ENCODE measurements at regions not wholly inside any gene's neighbourhood (a gene's known extent, or its start where the extent isn't known, plus 50 kb on each side); places are given as distances from the start of the nearest gene placed in this dataset.
"Not testable (repeated sequence)": the region's sequence is repeated elsewhere in the genome, so short reads cannot be mapped to it uniquely, and the experiment has no call there.

DNA sequence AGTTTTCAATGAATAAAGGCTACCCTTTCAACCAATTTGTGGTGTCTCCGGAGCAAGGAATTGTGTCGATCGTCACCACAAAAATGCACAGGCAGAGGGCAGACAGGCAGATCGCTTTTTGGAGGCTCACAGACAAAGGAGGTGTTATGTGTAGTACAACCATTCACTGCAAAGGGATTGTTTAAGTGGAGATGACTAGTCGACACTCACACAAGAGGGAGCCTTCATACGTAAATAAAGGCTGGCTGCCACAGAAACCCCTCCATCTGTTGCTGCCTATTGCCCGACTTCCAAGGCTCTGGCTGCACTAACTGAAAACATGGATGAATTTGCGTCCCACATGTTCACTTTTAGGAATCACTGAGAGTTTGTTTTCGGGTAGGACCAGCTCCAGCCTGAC lies 281.1 kb downstream of the NKX6-1 start:
- DNase-seq = no peak

DNA sequence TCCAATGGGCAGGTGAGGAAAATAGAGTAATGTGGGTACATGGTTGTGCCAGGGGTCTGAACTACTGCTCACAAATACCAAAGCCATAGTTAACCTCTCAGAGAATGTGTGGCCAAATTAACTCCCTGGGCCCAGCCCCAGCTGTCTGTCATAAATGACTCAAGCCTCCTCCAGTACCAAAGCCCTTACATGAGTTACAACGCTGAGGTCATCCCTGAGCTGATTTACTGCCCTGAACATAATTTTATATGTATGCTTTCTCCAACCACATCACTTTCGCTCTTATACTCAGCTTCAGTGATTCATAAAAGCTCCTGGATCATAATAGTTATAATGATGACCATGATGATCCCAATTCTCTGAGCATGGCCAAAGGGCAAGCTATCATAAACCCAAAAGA lies 283.9 kb downstream of the NKX6-1 start:
- no peak for DNase-seq

DNA sequence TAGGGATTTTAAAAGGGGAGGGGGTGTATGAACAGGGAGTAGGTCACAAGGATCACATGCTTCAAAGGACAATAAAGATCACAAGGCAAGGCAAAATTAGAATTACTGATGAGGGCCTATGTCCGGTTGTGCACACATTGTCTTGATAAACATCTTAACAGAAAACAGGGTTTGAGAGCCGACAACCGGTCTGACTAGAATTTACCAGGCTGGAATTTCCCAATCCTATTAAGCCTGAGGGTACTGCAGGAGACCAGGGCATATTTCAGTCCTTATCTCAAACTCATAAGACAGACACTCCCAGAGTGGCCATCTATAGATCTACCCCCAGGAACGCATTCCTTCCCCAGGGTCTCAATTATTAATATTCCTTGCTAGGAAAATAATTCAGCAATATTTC lies 292.9 kb downstream of the NKX6-1 start:
- not testable (repeated sequence) for DNase-seq

DNA sequence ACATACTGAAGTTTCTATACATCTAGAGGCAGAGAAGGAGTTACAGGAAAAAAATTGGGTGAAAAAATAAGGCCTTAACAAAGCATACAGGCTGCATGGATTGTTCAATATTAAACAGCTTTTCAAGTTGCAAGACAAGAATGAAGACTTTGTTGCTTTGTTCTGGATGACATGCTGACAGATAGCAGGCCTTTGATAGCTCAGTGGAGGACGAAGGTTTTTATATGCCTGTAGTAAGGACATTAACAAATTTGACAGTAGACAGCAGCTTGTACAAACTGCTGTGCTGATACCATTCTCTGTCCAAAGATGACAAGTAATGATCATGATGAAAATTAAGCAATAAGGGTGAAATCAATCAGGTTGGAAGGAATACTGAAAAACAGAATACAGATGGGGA lies 309.9 kb downstream of the NKX6-1 start:
- no peak for DNase-seq

DNA sequence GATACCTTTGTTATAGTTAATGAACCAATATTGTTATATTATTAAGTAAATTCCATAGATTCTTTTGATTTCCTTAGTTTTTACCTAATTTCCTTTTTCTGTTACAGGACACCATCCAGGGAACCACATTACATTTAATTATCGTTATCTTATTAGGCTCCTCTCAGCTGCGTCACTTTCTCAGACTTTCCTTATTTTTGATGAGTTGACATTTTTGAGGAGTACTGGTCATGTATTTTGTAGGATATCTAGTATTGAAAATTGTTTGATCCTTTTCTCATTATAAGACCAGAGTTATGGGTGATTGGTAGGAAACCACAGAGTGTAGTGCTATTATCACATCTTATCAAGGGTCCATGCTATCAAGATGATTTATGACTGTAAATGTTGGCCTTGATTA lies 319.7 kb downstream of the NKX6-1 start:
- no peak for DNase-seq

DNA sequence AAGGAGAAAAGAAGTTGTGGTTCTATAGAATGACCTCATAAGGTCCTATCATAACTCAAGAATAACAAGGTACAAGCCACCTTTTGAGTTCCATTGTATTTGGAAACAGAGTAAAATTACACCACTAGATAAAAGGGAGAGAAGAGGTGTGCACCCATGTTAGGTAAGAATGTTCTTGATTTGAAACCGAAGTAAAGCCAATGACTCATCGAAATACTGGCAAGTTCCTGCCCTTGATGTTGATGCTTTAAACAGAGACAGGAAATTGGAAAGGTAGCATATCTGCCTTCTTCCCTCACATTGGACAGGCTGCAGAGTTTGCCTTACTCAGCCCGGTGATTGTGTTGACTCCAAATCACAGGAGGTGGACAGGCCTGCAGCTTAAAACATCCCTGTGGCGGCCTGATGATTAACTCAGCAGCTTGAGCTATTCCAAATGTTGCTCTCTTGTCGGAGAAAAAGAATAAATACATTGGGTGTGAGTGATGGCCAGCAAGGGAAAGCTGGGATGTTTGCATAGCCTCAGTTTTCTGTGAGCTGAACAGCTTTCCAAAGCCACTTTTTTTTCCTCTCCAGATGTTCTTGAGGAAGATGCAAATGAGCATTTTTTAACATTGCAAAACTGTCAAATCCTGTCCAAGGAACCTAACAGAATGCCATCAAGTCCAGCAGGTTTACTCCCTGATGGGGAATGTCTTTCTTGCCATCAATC lies 321.1 kb downstream of the NKX6-1 start:
- no peak for DNase-seq

DNA sequence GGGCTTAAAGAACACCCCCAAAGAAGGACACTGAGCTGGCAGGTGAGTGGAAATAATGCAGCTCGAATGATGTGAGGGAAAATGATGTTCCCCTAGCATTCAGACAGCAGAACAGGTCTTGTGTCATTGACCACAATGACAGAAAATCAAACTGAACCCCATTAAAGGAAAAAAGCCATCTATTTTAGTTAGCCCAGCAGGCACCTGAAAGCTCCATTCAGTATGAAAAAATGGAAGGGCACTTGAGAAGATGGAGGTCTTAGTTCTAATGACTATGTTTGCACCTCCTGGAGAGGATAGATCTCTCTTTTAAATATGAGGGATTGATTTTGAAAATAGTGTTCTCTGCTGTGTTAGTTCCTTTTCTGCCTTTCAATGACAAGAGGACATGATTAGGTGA lies 323.1 kb downstream of the NKX6-1 start:
- DNase-seq = no peak

DNA sequence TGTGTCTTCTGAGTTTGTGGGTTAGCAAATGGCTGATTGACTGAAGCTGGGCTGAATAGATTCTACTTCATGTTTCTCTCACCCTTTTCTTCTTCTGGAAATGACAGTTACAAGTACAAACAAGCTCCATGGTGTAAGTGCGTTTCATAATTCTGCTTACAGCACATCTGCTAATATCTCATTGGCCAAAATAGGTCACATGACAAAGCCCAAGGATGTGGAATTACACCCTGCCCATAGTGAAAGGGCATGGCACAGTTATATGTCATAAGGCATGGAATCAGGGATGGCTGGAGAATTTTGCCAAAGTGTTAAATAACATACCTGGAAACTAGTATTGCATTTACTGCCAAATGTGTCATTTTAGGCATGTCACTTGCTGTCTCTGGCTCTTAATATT lies 327.2 kb downstream of the NKX6-1 start:
- DNase-seq = no peak

DNA sequence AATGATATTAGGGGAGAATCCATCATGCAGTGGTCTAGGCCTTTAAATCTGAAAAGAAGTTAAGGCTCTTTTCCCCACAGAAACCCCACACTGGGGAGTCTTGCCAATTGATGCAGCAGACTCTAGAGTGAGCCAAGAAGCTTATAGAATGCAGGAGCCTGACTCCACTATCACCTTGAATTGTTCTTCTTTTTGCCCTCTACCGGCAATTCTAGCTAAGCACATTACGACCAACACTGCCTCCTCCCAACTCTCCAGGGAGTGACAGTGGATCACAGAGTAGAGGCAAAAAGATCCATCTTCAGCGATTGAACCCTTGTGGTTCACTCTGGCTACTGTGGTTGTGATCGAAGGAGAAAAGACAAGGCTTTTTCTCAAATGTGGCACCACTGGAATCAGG lies 331.5 kb downstream of the NKX6-1 start:
- no peak for DNase-seq

DNA sequence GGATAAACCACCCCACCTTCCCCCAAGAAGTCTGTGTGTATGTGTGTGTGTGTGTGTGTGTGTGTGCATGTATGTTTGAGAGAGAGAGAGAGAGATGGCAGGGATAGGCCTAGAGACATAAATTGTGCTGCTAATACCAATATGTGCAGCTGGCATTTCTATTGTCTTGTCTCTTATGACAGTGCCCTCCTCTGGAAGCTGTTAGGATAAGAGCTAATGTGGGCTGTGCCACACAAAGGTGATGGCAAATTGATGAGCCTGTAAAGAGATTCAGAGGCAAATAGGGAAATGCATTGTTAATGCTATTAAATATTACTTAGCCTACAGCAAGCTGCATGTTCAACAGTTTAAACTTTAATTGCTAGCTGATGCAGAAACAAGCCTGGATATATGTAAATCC lies 332.0 kb downstream of the NKX6-1 start:
- no peak for DNase-seq

DNA sequence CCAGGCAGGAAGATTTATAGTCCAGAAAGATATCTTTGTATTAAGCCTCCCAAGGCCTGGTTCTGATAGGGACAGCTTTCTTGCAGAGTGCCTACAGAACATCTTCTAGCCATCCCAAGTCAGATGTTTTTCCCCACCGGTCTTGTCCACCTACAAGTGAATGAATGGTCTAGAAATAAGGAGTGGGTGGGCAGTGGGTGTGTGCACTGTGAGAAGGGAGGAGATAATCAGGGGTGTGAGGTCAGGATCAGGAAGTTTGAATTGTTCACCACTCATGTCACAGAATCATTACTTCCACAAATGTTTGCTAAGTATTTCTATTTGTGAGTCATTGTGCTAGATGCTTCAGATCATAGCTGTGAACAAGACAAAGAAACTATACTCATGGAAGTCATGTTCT lies 332.6 kb downstream of the NKX6-1 start:
- no peak for DNase-seq

DNA sequence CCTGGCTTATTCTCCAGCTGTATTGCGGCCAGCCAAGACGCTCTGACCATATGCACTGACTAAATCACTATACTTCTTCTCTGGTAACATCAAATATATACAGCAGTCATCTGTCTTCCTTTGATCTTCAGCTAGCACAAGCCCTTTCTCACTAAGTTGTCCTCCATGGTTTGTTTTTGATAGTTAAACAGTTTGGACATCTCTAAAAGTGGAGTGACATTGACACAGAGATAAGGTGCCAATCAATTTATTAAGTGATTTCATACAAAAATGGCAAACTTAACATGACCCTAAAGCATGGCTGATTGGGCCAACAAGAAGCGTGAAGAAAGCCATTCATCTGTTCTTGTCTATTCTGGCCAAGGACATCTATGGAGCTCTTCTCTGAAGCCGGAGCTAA lies 334.9 kb downstream of the NKX6-1 start:
- DNase-seq = no peak

DNA sequence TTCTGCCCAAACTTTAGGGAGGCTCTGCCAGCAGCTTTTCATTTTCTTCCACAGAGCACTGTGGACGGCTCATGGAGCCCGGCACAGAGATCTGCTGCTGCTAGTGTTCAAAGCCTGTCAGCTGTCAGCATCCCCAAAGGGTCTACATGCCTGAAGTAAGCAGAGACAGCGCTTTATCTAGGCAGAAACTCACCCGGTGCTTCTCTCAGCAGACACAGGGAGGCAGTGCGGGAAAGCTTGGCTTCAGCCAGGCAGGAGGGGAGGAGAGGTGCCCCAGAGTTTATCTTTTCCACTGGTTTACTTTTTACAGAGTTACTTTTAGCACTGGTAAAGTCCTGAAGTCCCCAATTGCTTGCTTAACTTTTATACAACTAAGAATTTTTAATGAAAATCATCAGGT lies 339.3 kb downstream of the NKX6-1 start:
- DNase-seq = no peak

DNA sequence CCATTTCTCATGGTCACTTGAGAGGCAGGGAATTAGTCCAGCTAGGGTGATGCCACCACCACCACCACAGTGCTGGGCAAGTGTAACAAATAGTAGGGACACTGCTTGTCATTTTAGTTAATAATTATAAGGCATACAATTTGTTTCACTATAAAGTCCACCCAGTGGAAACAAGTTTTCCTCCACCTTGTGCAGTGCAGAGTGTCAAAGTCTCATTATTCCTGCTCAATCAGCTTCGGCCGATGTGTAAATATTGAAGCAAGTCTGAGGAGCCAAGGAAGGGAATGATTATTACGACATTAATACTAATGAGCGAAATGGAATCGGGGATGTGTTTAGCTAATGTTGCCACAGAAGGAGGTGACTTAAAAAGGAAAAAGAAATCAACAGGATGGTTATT lies 340.4 kb downstream of the NKX6-1 start:
- DNase-seq = no peak

DNA sequence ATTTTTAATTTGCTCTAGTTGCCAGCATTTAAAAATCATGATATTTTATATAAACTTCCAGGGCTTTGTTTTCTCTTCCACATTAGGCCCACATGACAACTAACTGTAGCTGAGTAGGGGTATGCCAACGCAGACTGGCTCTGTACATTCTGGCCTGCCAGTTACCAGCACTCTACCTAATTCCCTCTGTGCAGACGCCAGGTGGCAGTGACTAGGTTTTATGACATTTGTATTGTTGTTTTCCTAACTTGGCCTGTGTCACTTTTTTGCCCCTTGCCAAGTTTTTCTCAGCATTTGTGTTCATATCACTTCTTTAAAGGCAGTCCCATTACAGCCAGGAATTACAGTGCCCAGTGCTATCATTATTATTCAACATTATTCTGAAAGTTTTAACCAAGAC lies 347.5 kb downstream of the NKX6-1 start:
- DNase-seq = no peak

DNA sequence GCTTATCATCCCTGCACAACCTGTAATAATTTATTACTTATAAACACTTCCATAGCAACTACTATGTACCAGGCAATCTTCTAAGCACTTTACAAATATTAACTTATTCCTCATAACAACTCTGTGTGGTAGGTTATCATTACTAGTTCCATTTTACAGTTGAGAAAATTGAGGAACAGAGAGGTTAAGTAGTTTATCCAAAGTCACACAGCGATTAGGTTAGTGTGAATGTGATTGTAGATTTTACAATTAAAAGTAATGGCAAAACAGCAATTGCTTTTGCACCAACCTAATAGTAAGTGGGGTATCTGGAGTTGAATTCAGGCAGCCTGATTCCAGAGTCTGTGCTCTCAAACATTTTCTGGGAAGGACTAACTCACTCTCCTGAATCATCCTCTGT lies 348.9 kb downstream of the NKX6-1 start:
- DNase-seq = no peak

DNA sequence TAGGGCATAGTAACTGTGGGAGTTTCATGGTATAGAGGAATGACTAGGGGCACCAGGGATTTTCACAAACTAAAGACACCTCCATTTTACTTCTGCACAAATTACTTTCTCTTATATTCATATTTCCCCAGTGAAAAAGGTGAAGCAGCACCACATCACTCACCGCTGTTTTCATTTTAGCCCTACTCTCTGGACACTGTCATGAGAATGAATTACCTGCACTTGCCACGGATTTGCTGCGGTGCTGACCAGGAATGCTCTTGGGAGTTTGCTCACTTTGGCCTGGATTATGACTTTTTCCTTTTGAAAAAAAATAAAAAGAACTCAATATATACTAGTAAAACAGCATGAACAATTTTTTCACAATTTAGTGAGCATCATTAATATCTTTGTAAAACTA lies 351.3 kb downstream of the NKX6-1 start:
- no peak for DNase-seq

DNA sequence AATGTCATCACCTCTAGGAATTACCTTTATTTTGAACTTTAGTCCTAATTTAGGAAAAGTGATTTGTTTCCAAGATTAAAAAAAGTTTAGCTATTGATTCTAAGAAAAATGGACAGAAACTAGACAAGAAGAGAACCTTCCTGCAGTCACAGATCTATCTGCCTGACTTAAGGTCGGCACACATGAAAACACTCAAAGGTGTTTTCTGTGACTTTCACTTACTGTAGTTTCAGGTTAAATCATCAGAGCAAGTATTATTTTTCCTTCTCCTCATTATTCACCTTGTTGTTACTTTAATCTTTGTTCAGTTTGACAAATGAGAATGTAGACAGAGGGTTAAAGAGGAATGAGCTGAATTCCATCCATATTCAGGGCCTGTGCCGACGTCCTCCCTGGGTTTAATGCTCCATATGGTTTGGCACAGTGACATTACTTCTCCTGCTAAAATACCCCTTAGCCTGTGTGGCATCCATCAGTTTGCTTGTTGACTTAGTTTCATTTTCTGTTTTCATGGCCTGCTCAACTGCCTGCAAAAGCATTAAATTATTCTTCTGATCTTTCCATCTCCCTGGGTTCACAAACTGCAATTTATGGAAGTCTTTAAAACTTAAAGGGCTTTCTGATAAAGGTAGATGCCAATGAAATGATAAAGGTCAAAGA lies 352.7 kb downstream of the NKX6-1 start:
- no peak for DNase-seq

DNA sequence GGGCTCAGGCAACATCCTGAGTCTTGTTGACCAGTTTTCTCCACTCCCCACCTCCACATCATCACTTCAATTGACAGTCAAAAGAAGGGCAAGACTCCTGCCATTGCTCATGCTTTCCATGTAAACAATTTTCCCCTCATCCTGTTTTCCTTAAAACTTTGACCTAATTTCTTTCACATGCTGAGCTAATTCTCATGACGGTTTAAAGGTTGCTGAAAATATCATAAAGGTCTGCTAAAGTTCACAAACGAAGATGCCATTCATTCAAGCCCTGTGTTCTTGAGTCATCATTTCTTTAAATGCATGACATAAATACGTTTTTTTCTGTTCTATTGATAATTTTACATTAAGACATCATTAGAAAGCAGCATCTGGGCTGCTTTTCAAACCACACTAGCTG lies 353.9 kb downstream of the NKX6-1 start:
- DNase-seq = no peak

DNA sequence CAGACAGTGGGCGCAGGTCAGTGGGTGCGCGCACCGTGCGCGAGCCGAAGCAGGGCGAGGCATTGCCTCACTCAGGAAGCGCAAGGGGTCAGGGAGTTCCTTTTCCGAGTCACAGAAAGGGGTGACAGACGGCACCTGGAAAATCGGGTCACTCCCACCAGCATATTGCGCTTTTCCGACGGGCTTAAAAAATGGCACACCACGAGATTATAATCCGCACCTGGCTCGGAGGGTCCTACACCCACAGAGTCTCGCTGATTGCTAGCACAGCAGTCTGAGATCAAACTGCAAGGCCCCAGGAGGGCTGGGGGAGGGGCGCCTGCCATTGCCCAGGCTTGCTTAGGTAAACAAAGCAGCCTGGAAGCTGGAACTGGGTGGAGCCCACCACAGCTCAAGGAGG lies 372.2 kb downstream of the NKX6-1 start:
- DNase-seq = not testable (repeated sequence)

DNA sequence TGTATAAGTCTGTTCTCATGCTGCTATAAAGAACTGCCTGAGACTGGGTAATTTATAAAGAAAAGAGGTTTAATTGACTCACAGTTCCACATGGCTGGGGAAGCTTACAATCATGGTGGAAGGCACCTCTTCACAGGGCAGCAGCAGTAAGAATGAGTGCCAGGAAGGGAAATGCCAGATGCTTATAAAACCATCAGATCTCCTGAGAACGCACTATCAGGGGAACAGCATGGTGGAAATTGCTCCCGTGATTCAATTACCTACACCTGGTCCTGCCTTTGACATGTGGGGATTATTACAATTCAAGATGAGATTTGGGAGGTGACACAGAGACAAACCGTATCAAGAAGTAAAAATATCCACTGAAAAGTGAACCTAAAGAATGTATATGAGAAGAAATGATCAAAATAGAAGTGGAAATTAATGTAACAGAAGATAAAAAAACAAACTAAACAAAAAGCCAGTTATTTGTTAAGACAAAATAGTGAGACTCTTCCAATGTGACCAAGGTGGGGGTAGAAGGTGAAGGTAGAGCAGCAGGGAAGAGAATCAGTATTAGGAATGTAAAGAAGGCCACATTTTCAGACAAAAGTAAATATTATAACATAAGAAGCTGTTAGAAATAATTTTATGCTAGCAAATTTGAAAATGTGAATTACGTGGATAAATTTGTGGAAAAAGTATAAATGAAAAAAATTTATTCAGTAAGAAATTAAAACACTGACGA lies 372.9 kb downstream of the NKX6-1 start:
- DNase-seq = no peak

DNA sequence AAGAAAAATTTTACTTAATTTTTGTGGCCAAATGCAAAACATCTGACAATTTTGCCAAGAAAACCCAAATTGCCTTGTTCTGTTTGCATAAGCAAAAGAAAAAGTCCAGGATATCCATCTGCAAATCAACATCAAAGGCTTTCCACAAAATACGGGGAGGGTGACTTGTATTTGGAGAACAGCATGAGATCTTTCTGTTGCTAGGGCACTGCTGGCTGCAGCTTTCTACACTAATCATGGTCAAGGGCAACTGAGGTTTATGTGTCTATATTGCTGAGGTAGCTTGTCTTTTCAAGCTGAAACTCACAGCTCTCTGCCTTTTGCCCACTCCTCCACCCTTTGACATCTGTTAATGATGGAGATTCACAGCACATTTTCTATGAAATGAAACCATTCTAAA lies 389.1 kb downstream of the NKX6-1 start:
- no peak for DNase-seq

DNA sequence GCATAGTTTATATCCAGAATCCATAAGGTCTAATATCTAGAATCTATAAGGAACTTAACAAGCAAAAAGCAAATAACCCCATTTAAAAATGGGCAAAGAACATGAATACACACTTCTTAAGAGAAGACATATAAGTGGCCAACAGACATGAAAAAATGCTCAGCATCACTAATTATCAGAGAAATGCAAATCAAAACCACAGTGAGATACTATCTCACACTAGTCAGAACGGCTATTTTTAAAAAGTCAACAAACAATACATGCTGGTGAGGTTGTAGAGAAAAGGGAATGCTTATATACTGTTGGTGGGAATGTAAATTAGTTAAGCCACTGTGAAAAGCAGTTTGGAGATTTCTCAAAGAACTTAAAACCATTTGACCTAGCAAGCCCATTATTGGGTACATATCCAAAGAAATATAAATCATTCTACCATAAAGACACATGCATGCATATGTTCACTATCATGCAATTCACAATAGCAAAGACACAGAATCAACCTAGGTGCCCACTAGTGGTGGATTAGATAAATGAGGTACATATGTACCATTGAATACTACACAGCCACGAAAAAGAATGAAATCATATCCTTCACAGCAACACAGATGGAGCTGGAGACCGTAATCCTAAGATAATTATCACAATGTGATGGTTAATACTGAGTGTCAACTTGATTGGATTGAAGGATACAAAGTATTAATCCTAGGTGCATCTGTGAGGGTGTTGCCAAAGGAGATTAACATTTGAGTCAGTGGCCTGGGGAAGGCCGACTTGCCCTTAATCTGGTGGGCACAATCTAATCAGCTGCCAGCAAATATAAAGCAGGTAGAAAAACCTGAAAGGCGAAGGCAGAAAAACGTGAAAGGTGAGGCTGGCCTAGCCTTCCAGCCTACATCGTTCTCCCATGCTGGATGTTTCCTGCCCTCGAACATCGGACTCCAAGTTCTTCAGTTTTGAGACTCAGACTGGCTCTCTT lies 397.2 kb downstream of the NKX6-1 start:
- not testable (repeated sequence) for DNase-seq
